K562 (cell line): ENCODE measurements at regions not wholly inside any gene's neighbourhood (a gene's known extent, or its start where the extent isn't known, plus 50 kb on each side); places are given as distances from the start of the nearest gene placed in this dataset.

Experiments used
- ATAC-seq: fragments of 200-7000 bp; cut with Tn5 transposase; 3 replicates; pipeline ENCODE4 v1.9.1; 2020; ENCODE audit warnings: moderate library complexity
- BruUV-seq: library from RNA; stranded (reverse); fragments of 400-500 nt; replicated peaks from 2 replicates; lab custom pipeline; 2021; lab: Mats Ljungman, UMichigan
- CTCF ChIA-PET: fragments of 300-600 bp; formaldehyde crosslinking; extraction: SDS; loops from one replicate; lab custom pipeline; 2021; ENCODE audit warnings: low intra/inter-chr PET ratio; lab: Yijun Ruan, JAX
- POLR2A ChIA-PET: fragments of 300-600, 350-650 bp; sonication (Branson Sonifier 250); formaldehyde crosslinking; extraction: SDS; loops from one replicate; lab custom pipeline; 2021; ENCODE audit warnings: antibody characterized with exemption, inconsistent platforms; lab: Yijun Ruan, JAX
- DNase-seq, 4 experiments: peaks; one replicate each; pipeline versions ENCODE4 v3.0.0 to v3.0.0-alpha.2; 2011 to 2018; ENCODE audit warnings: low spot score in 3 of 4, mixed read lengths in 3 of 4; ENCODE audit errors: extremely low read depth in 1 of 4
- FAIRE-seq: peaks from 2 replicates; lab custom pipeline; 2011; peaks lifted over from hg19 to GRCh38; lab: Jason Lieb, UNC
- H2AFZ ChIP-seq: 2 replicates; pipeline ENCODE4 v1.6.0; 2011; ENCODE audit warnings: low read depth, low read length, control low read depth, inconsistent platforms
- H3K27ac ChIP-seq: fragments of 200-600 bp; 3 replicates; pipeline ENCODE4 v1.8.0; 2011; ENCODE audit warnings: low read depth, mild to moderate bottlenecking, control low read depth, inconsistent platforms, low read length, moderate library complexity, mixed read lengths; ENCODE audit errors: extremely low read depth
- H3K27me3 ChIP-seq, 2 experiments: fragments of 300-600 bp in 1 of 2; 2 replicates in 1 of 2; 3 replicates in 1 of 2; pipeline versions ENCODE4 v1.6.0 to v1.8.0; 2011; ENCODE audit warnings: inconsistent platforms in 2 of 2, low read length in 2 of 2, mild to moderate bottlenecking in 1 of 2, mixed read lengths in 1 of 2, moderate library complexity in 1 of 2; ENCODE audit not compliant: control insufficient read depth in 2 of 2, insufficient read depth in 2 of 2
- H3K36me3 ChIP-seq: fragments of 300-600 bp; 3 replicates; pipeline ENCODE4 v1.8.0; 2011; ENCODE audit warnings: mild to moderate bottlenecking, low read length, inconsistent platforms; ENCODE audit not compliant: control insufficient read depth, insufficient read depth
- H3K4me1 ChIP-seq, 2 experiments: fragments of 200-600 bp in 1 of 2; replicated peaks in 1 of 2; 2 replicates in 1 of 2; 3 replicates in 1 of 2; pipeline versions ENCODE4 v1.5.1 to v1.8.0; 2011; ENCODE audit warnings: inconsistent platforms in 2 of 2, low read length in 2 of 2, mild to moderate bottlenecking in 1 of 2, mixed read lengths in 1 of 2, moderate library complexity in 1 of 2; ENCODE audit not compliant: control insufficient read depth in 2 of 2, insufficient read depth in 2 of 2
- H3K4me2 ChIP-seq: 2 replicates; pipeline ENCODE4 v1.6.1; 2011; ENCODE audit warnings: low read length, control low read depth, inconsistent platforms, mixed read lengths; ENCODE audit not compliant: insufficient read depth
- H3K4me3 ChIP-seq: fragments of 200-600 bp; sonication (generic), shearing (Covaris generic); 2 replicates; pipeline ENCODE4 v1.5.1; 2016; ENCODE audit warnings: control low read depth, inconsistent platforms
- H3K79me2 ChIP-seq: fragments of 200-600 bp; 3 replicates; pipeline ENCODE4 v1.8.0; 2011; ENCODE audit warnings: low read length, inconsistent platforms; ENCODE audit not compliant: control insufficient read depth, insufficient read depth
- H3K9ac ChIP-seq, 2 experiments: 2 replicates each; pipeline versions ENCODE4 v1.6.0 to v1.6.1; 2011; ENCODE audit warnings: low read depth in 2 of 2, low read length in 2 of 2, control low read depth in 1 of 2, inconsistent platforms in 1 of 2, mild to moderate bottlenecking in 1 of 2, mixed read lengths in 1 of 2; ENCODE audit not compliant: insufficient read depth in 1 of 2
- H3K9me1 ChIP-seq: one replicate; pipeline ENCODE4 v1.6.0; 2011; ENCODE audit warnings: inconsistent platforms, mild to moderate bottlenecking, low read length, moderate library complexity; ENCODE audit not compliant: control insufficient read depth, insufficient read depth
- H3K9me3 ChIP-seq: replicated peaks from 2 replicates; pipeline ENCODE4 v1.5.1; 2011; ENCODE audit warnings: low read depth, low read length, inconsistent platforms; ENCODE audit not compliant: control insufficient read depth, insufficient read depth
- H4K20me1 ChIP-seq: replicated peaks from 2 replicates; pipeline ENCODE4 v1.6.1; 2011; ENCODE audit warnings: low read length, inconsistent platforms, mixed read lengths; ENCODE audit not compliant: control insufficient read depth, insufficient read depth
- ASH1L ChIP-seq: fragments of 450-650 bp; IDR thresholded peaks from 2 replicates; pipeline ENCODE4 v1.6.1; 2018; ENCODE audit warnings: borderline replicate concordance, mild to moderate bottlenecking, low read depth; ENCODE audit not compliant: partially characterized antibody
- ATF2 ChIP-seq: sonication (generic); formaldehyde crosslinking; IDR thresholded peaks from 2 replicates; pipeline ENCODE4 v1.8.1; 2022; ENCODE audit warnings: missing genetic modification reagents
- CBX1 ChIP-seq: sonication (generic); IDR thresholded peaks from 2 replicates; pipeline ENCODE4 v1.6.1; 2016; ENCODE audit warnings: antibody characterized with exemption, low read depth, mild to moderate bottlenecking
- CREB3L1 ChIP-seq: fragments of 450-650 bp; IDR thresholded peaks from 2 replicates; pipeline ENCODE4 v1.6.1; 2014; ENCODE audit warnings: low read depth, mild to moderate bottlenecking, moderate library complexity, borderline replicate concordance
- CREBBP ChIP-seq: IDR thresholded peaks from one replicate; pipeline ENCODE4 v1.6.1; 2012; ENCODE audit warnings: low read depth, mild to moderate bottlenecking, control low read depth, inconsistent platforms, low read length
- ELF1 ChIP-seq: fragments of 200-800 bp; sonication (Bioruptor generic); IDR thresholded peaks from 2 replicates; pipeline ENCODE4 v1.6.1; 2016; ENCODE audit warnings: missing genetic modification characterization, missing compliant biosample characterization
- ELF2 ChIP-seq: fragments of 250-450 bp; sonication (Bioruptor Pico); IDR thresholded peaks from 2 replicates; pipeline ENCODE4 v1.5.0; 2021; ENCODE audit warnings: mild to moderate bottlenecking
- KLF10 ChIP-seq: fragments of 250-450 bp; sonication (Bioruptor Pico); IDR thresholded peaks from 2 replicates; pipeline ENCODE4 v1.6.1; 2021; ENCODE audit warnings: matching md5 sums
- MEF2A ChIP-seq: IDR thresholded peaks from 2 replicates; pipeline ENCODE4 v1.6.1; 2011; ENCODE audit warnings: low read depth, mild to moderate bottlenecking, low read length, moderate library complexity; ENCODE audit not compliant: control insufficient read depth
- MEIS2 ChIP-seq: fragments of 450-650 bp; IDR thresholded peaks from 2 replicates; pipeline ENCODE4 v1.6.1; 2014; ENCODE audit warnings: mild to moderate bottlenecking; ENCODE audit not compliant: partially characterized antibody
- NRF1 ChIP-seq, 2 experiments: fragments of 450-650 bp; IDR thresholded peaks in 1 of 2; conservative IDR thresholded peaks in 1 of 2; 2 replicates each; pipeline ENCODE4 v1.6.1; 2014; ENCODE audit warnings: mild to moderate bottlenecking in 2 of 2
- ZNF324 ChIP-seq: fragments of 250-450 bp; sonication (Bioruptor Pico); IDR thresholded peaks from 2 replicates; pipeline ENCODE4 v1.4.0; 2020; ENCODE audit warnings: mild to moderate bottlenecking
- ZNF384 ChIP-seq: IDR thresholded peaks from 2 replicates; pipeline ENCODE4 v1.6.1; 2012; ENCODE audit warnings: low read depth, low read length, improper control_type of control experiment
- ZNF766 ChIP-seq: fragments of 200-800 bp; sonication (Bioruptor generic); conservative IDR thresholded peaks from 2 replicates; pipeline ENCODE4 v1.6.1; 2016; ENCODE audit warnings: missing genetic modification characterization, missing compliant biosample characterization
- WGBS: fragments of 100-300 bp; shearing (Covaris generic); methylation state at CpG from one replicate; pipeline ENCODE4 v1.1.6; 2016; ENCODE audit warnings: low coverage, mixed read lengths; ENCODE audit not compliant: insufficient coverage; ENCODE audit errors: missing lambda C conversion rate; 5-methylcytosine and 5-hydroxymethylcytosine counted together
- in situ Hi-C: fragments of 300-500 bp; cut with MboI; formaldehyde crosslinking; loops from 4 replicates; pipeline ENCODE4 v1.15.0; 2018; ENCODE audit warnings: inconsistent platforms, mixed read lengths
- intact Hi-C: fragments of 100-400 bp; cut with micrococcal nuclease; formaldehyde crosslinking; loops from 2 replicates; pipeline ENCODE4 v1.14.2; 2022
- TF ChIP-seq, protein P1 (sequence below): fragments of 250-450 bp; sonication (Bioruptor Pico); IDR thresholded peaks from 2 replicates; pipeline ENCODE4 v1.5.0; 2022; ENCODE audit warnings: mild to moderate bottlenecking
- TF ChIP-seq, protein P2 (sequence below): fragments of 250-450 bp; sonication (Bioruptor Pico); IDR thresholded peaks from 2 replicates; pipeline ENCODE4 v1.5.0; 2021; ENCODE audit warnings: mild to moderate bottlenecking, moderate library complexity

GRCh38 chr14:65361920-65362319 is 50.6 kb upstream of the FUT8 start:
- Histone ChIP-seq H2AFZ (no peak overlapping the region), H3K9me3 (no peaks in the 10 kb centered on the region), H3K9me1 (no peaks in the 10 kb centered on the region), H3K4me3 (no peak overlapping the region), H3K79me2 (no peaks in the 10 kb centered on the region), H3K27me3 (no peaks in the 10 kb centered on the region), H3K9ac (no peak overlapping the region), H3K4me2 (no peak overlapping the region), H3K36me3 (no peaks in the 10 kb centered on the region), H3K4me1 (no peaks in the 10 kb centered on the region), H3K27ac (no peak overlapping the region), H4K20me1 (no peaks in the 10 kb centered on the region)
- 0% methylated on average over 2 of the region's 2 CpGs for WGBS
- ATAC-seq (no peak), DNase-seq (no peak), FAIRE-seq (no peak)
- CTCF ChIA-PET: no interaction called here
- POLR2A ChIA-PET: interaction anchor here (0.6 to 0.7 kb wide), 4 partner anchors 23 to 373 kb away, joined by 3 to 4 read pairs (median 3); no protein-coding TSS in a partner anchor
- intact Hi-C loops (no loop called here), in situ Hi-C loops (no loop called here)
- no TSS peak for BruUV-seq
- TF ChIP-seq MEIS2 (no peak), KLF10 (no peak), ELF1 (tag) (no peak), NRF1 (conservative IDR thresholded peaks at IDR 0.05 in 1 of 2, IDR thresholded peaks at IDR 0.05 in 1 of 2) (no peak), ZNF324 (CRISPR knock-in tag) (no peak), ASH1L (no peak), ZNF766 (CRISPR knock-in tag) (no peak), CBX1 (no peak), CREBBP (no peak), MEF2A (no peak), CREB3L1 (no peak), ATF2 (no peak), ELF2 (CRISPR knock-in tag) (no peak), ZNF384 (no peak)
- TF ChIP-seq, protein P1, sequence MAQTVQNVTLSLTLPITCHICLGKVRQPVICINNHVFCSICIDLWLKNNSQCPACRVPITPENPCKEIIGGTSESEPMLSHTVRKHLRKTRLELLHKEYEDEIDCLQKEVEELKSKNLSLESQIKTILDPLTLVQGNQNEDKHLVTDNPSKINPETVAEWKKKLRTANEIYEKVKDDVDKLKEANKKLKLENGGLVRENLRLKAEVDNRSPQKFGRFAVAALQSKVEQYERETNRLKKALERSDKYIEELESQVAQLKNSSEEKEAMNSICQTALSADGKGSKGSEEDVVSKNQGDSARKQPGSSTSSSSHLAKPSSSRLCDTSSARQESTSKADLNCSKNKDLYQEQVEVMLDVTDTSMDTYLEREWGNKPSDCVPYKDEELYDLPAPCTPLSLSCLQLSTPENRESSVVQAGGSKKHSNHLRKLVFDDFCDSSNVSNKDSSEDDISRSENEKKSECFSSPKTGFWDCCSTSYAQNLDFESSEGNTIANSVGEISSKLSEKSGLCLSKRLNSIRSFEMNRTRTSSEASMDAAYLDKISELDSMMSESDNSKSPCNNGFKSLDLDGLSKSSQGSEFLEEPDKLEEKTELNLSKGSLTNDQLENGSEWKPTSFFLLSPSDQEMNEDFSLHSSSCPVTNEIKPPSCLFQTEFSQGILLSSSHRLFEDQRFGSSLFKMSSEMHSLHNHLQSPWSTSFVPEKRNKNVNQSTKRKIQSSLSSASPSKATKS (CRISPR knock-in tag): no peak
- TF ChIP-seq, protein P2, sequence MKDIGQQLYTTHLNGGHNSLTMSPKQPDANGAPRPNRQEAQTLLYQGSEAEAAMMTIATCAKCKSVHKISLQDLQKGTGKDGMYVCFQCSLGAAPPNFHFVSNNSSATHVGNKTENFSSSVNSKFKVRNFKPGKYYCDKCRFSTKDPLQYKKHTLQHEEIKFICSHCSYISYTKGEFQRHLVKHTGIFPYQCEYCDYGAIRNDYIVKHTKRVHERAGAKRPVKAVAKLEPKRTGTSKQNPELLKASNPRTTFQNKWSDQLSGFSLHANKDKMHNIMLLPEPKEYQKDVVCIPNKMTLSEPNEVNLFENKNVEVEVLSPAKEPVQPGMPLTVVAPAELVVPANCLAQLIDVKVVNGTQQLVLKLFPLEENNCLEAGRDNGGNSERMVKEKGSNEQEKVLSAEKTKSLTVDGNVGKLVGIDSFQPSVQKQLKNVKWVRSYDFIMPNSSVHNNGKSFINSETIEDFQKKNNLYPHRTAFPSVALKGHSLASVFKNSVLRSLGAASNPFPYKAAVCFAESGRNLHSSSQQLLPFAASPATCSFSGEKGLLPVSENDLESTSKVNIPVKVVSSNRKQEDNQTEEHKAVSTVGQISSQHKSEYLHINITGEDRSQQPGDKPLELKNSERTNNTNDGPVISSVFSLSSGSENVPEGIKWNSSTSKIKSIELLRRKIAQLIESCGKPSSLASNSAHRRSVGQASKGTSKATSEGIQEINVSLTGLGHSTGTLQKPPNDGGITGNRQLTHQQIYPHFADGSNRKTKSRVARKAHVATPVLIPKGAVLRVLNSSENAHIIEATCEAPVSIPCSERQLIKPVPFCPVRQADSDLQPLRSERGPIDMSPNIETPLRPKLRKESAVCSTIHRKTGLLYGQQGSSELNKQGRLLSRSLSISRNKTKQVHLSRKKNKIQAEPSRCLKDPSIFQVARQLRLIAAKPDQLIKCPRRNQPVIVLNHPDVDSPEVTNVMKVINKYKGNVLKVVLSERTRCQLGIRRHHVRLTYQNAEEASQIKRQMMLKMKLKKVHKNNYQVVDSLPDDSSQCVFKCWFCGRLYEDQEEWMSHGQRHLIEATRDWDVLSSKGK (CRISPR knock-in tag): no peak
